Parathyroid adenoma (tissue), 2 donors: ENCODE measurements at regions not wholly inside any gene's neighbourhood (a gene's known extent, or its start where the extent isn't known, plus 50 kb on each side); places are given as distances from the start of the nearest gene placed in this dataset.

Experiments
- H2AFZ ChIP-seq: fragments of 300-600 bp; sonication (generic); one replicate; pipeline ENCODE4 v1.7.0; 2017; ENCODE audit warnings: antibody characterized with exemption, mild to moderate bottlenecking
- H3K27ac ChIP-seq: fragments of 300-600 bp; sonication (generic); one replicate; pipeline ENCODE4 v1.7.0; 2017
- H3K27me3 ChIP-seq: fragments of 300-600 bp; sonication (generic); one replicate; pipeline ENCODE4 v1.7.0; 2017; ENCODE audit warnings: low read length; ENCODE audit not compliant: control insufficient read depth, insufficient read depth
- H3K36me3 ChIP-seq: fragments of 300-600 bp; sonication (generic); one replicate; pipeline ENCODE4 v1.7.0; 2017; ENCODE audit warnings: low read length; ENCODE audit not compliant: control insufficient read depth, insufficient read depth
- H3K4me1 ChIP-seq: fragments of 300-600 bp; sonication (generic); one replicate; pipeline ENCODE4 v1.7.0; 2017; ENCODE audit warnings: control low read depth
- H3K4me2 ChIP-seq: fragments of 300-600 bp; sonication (generic); one replicate; pipeline ENCODE4 v1.7.0; 2017; ENCODE audit warnings: low read length
- H3K4me3 ChIP-seq: fragments of 300-600 bp; sonication (generic); one replicate; pipeline ENCODE4 v1.7.0; 2017; ENCODE audit warnings: low read depth, low read length
- H3K79me2 ChIP-seq: fragments of 300-600 bp; sonication (generic); one replicate; pipeline ENCODE4 v1.7.0; 2017; ENCODE audit warnings: control low read depth
- H3K9ac ChIP-seq: fragments of 300-600 bp; sonication (generic); one replicate; pipeline ENCODE4 v1.7.0; 2017; ENCODE audit warnings: mild to moderate bottlenecking
- H3K9me3 ChIP-seq: fragments of 300-600 bp; sonication (generic); one replicate; pipeline ENCODE4 v1.7.0; 2017; ENCODE audit warnings: low read length; ENCODE audit not compliant: control insufficient read depth
- CTCF ChIP-seq: fragments of 300-600 bp; sonication (generic); IDR thresholded peaks from one replicate; pipeline ENCODE4 v1.7.0; 2017; ENCODE audit warnings: antibody characterized with exemption, mild to moderate bottlenecking
- donor health status: primary hyperparathyroidism.

DNA sequence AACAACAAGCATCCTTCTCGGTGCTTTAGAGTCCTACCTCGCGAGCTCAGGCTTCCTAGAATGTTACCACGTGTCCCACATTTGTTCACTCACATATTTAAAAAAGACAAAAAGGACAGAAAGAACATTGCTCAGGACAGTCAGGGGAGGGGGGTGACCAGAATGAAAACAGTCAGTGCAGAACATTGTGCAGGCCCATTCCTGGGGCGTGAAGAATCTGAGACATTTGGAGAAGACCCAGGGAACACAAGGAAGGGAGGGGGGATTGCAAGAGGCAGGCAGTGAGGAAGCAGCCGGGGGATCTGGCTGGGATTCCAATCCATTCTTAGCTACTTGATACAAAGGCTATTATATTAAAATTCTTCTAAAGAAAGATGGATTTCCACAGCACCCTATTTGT is 270.4 kb upstream of the CITED2 start:
- Histone ChIP-seq H3K27ac (no peak overlapping the region), H3K4me1 (peaks cover 25% of the 10 kb centered on the region), H3K9me3 (no peaks in the 10 kb centered on the region), H3K4me3 (no peak overlapping the region), H3K4me2 (no peak overlapping the region), H3K9ac (no peak overlapping the region), H3K27me3 (no peaks in the 10 kb centered on the region), H2AFZ (peak overlapping the region; percentile 67), H3K79me2 (no peaks in the 10 kb centered on the region), H3K36me3 (no peaks in the 10 kb centered on the region)
- TF ChIP-seq CTCF: no peak

DNA sequence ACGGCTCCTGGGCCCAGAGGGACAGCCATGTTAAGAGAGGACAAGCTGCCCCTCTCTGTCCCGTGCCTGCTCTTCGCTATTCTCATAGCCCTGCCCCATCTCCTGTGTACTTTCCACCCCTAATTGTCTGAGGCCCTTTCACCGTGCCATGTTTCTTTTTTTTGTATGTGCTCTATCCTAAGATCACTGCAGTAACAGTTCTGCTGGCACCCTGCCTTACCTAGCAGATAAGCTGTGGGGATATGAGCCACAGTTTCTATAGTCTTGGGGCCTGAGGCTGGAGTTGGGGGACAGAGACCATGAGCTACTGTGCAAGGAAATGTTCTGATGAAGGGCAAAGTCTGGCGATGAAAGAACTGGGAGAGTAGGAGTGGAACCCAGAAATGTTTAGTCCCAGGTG is 269.5 kb upstream of the CITED2 start:
- H3K27ac ChIP-seq: no peak overlapping the region
- TF ChIP-seq CTCF: no peak
- H3K9me3 ChIP-seq: no peaks in the 10 kb centered on the region
- no peak overlapping the region for H3K4me2 ChIP-seq
- H3K27me3 ChIP-seq: no peaks in the 10 kb centered on the region
- H3K36me3 ChIP-seq: no peaks in the 10 kb centered on the region
- H2AFZ ChIP-seq: peak overlapping the region; percentile 53
- no peak overlapping the region for H3K9ac ChIP-seq
- no peak overlapping the region for H3K4me3 ChIP-seq
- H3K4me1 ChIP-seq: peaks cover 25% of the 10 kb centered on the region
- H3K79me2 ChIP-seq: no peaks in the 10 kb centered on the region

- no peaks in the 10 kb centered on the region for H3K27me3 ChIP-seq
- no peaks in the 10 kb centered on the region for H3K9me3 ChIP-seq
- no peak overlapping the region for H3K4me2 ChIP-seq
- H3K36me3 ChIP-seq: no peaks in the 10 kb centered on the region
- no peak overlapping the region for H3K9ac ChIP-seq
- H2AFZ ChIP-seq: no peak overlapping the region
- no peak overlapping the region for H3K4me3 ChIP-seq
- peak overlapping the region; percentile 11 for H3K27ac ChIP-seq
- H3K79me2 ChIP-seq: no peaks in the 10 kb centered on the region
- no peak for TF ChIP-seq CTCF
- peaks cover 33% of the 10 kb centered on the region for H3K4me1 ChIP-seq
These were observed 267.9 kb upstream of the CITED2 start for GRCh38 chr6:139642346-139642745.

DNA sequence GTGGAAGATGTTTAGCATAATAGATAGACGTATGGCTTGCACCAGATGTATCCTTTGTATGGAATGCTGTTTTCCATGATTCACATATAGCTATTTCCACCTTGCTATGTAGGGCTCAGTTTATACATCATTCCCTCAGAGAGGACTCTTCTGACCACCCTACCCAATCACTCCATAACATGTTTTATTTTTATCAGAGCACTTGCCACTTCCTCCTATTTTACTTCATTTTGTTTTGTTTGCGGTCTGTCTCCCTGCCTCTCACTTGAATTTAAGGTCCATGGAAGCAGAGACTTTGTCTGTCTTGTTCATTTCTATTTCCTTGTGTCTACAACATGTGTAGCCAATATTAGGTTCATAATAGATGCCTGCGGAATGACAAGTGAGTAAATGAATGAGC is 266.9 kb upstream of the CITED2 start:
- Histone ChIP-seq H3K4me2 (no peak overlapping the region), H3K27ac (no peak overlapping the region), H3K36me3 (no peaks in the 10 kb centered on the region), H3K4me3 (no peak overlapping the region), H3K9ac (no peak overlapping the region), H3K4me1 (peaks cover 39% of the 10 kb centered on the region), H3K9me3 (no peaks in the 10 kb centered on the region), H3K79me2 (no peaks in the 10 kb centered on the region), H2AFZ (no peak overlapping the region), H3K27me3 (no peaks in the 10 kb centered on the region)
- TF ChIP-seq CTCF: no peak

DNA sequence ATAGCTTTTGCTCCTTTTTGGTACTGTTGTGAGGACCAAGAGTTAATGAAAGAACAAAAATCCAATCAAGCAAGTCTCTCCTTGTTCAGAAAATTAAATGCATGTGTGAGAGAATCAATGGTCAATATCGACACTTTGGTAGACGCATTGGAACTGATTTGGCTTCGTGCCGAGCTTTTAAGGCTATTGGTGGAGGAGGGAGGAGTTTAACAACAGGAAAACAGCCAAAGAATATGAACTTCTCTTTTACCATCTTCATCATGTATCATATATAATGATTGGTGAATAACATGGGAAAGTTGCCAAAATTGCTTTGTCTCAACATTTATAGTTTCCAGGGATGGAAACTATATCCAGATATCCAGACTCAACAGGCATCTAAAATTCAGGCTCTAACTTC is 266.5 kb upstream of the CITED2 start:
- Histone ChIP-seq H3K9ac (no peak overlapping the region), H3K4me1 (peaks cover 39% of the 10 kb centered on the region), H3K4me3 (no peak overlapping the region), H2AFZ (no peak overlapping the region), H3K4me2 (no peak overlapping the region), H3K36me3 (no peaks in the 10 kb centered on the region), H3K79me2 (no peaks in the 10 kb centered on the region), H3K27ac (no peak overlapping the region), H3K27me3 (no peaks in the 10 kb centered on the region), H3K9me3 (no peaks in the 10 kb centered on the region)
- TF ChIP-seq CTCF: no peak
